Esophagus muscularis mucosa (tissue), 4 donors: ENCODE measurements at regions not wholly inside any gene's neighbourhood (a gene's known extent, or its start where the extent isn't known, plus 50 kb on each side); places are given as distances from the start of the nearest gene placed in this dataset.

Experiments
- DNase-seq: peaks from one replicate; pipeline ENCODE4 v3.0.0-alpha.2; 2017; ENCODE audit errors: extremely low spot score
- H3K27ac ChIP-seq, 4 donors: fragments of 200-600 bp; sonication (generic); replicated peaks in 1 of 4; 1 replicate in 3 of 4; 2 replicates in 1 of 4; pipeline ENCODE4 v1.5.1; 2016 to 2019; ENCODE audit warnings: mild to moderate bottlenecking in 1 of 4
- H3K27me3 ChIP-seq, 4 donors: fragments of 200-600 bp; sonication (generic); one replicate each; pipeline versions ENCODE4 v1.5.1 to v1.6.0; 2016 to 2019
- H3K36me3 ChIP-seq, 4 donors: fragments of 200-600 bp; sonication (generic); one replicate each; pipeline ENCODE4 v1.5.1; 2016 to 2019
- H3K4me1 ChIP-seq, 4 donors: fragments of 200-600 bp; sonication (generic); one replicate each; pipeline ENCODE4 v1.5.1; 2016 to 2019
- H3K4me3 ChIP-seq, 4 donors: fragments of 200-600 bp; sonication (generic); 1 replicate in 2 of 4; 2 replicates in 2 of 4; pipeline ENCODE4 v1.5.1; 2016 to 2019; ENCODE audit warnings: mild to moderate bottlenecking in 4 of 4, moderate library complexity in 1 of 4
- H3K9me3 ChIP-seq, 4 donors: fragments of 200-600 bp; sonication (generic); 1 replicate in 3 of 4; 2 replicates in 1 of 4; pipeline ENCODE4 v1.5.1; 2016 to 2019
- CTCF ChIP-seq, 3 experiments: fragments of 200-600 bp in 2 of 3; fragments of 450-650 bp in 1 of 3; sonication (generic) in 2 of 3; IDR thresholded peaks; one replicate each; pipeline ENCODE4 v1.5.1; 2017 to 2019; ENCODE audit warnings: antibody characterized with exemption in 3 of 3, mild to moderate bottlenecking in 2 of 3, moderate library complexity in 1 of 3
- EP300 ChIP-seq: sonication (generic); formaldehyde crosslinking; IDR thresholded peaks from one replicate; pipeline ENCODE4 v1.6.1; 2017; ENCODE audit warnings: antibody characterized with exemption
- POLR2A ChIP-seq: fragments of 450-650 bp; IDR thresholded peaks from one replicate; pipeline ENCODE4 v1.6.1; 2017; ENCODE audit warnings: antibody characterized with exemption, moderate library complexity, mild to moderate bottlenecking, low read depth
- POLR2AphosphoS5 ChIP-seq, 2 donors: sonication (generic); formaldehyde crosslinking; IDR thresholded peaks; one replicate each; pipeline ENCODE4 v1.6.1; 2017; ENCODE audit warnings: antibody characterized with exemption in 2 of 2
- WGBS: methylation state at CpG from one replicate; pipeline ENCODE4 v1.1.5; 2018; 5-methylcytosine and 5-hydroxymethylcytosine counted together
- intact Hi-C: fragments of 100-400 bp; cut with DNase I; formaldehyde crosslinking; loops from one replicate; pipeline ENCODE4 v1.15.1; 2023

GRCh38 chr9:113646946-113647914 is 183.7 kb downstream of the RGS3 start:
- TF ChIP-seq CTCF (IDR thresholded peaks at IDR 0.05) (no peak), POLR2A (no peak), POLR2AphosphoS5 (IDR thresholded peaks at IDR 0.05) (no peak), EP300 (no peak)
- H3K27ac ChIP-seq, result no peak overlapping the region
- H3K4me1 ChIP-seq, result peaks cover 9 to 17% (median 11%) of the 10 kb centered on the region in 4 donors
- H3K9me3 ChIP-seq, result no peaks in the 10 kb centered on the region
- no peak for DNase-seq
- H3K4me3 ChIP-seq, result no peak overlapping the region
- intact Hi-C loops, result no loop called here
- H3K36me3 ChIP-seq, result no peaks in the 10 kb centered on the region
- WGBS, result 97% methylated on average over 10 of the region's 10 CpGs
- no peaks in the 10 kb centered on the region for H3K27me3 ChIP-seq

- TF ChIP-seq POLR2AphosphoS5 (IDR thresholded peaks at IDR 0.05), result no peak
- TF ChIP-seq EP300, result no peak
- TF ChIP-seq POLR2A, result no peak
- no peak for TF ChIP-seq CTCF (IDR thresholded peaks at IDR 0.05)
- no peaks in the 10 kb centered on the region for H3K27me3 ChIP-seq
- no peaks in the 10 kb centered on the region for H3K36me3 ChIP-seq
- intact Hi-C loops, result no loop called here
- H3K27ac ChIP-seq, result no peak overlapping the region
- no peak overlapping the region for H3K4me3 ChIP-seq
- no peaks in the 10 kb centered on the region for H3K9me3 ChIP-seq
- DNase-seq, result no peak
- WGBS, result 50% methylated on average over 1 of the region's 2 CpGs
- peaks cover 9 to 23% (median 11%) of the 10 kb centered on the region in 4 donors for H3K4me1 ChIP-seq
Observed at GRCh38 chr9:113648048-113648447, 184.5 kb downstream of the RGS3 start.

GRCh38 chr9:113648586-113648985 is 185.1 kb downstream of the RGS3 start:
- intact Hi-C loops, result no loop called here
- 90% methylated on average over 7 of the region's 7 CpGs for WGBS
- peak overlapping the region in 1 of 4 donors; percentile 44 for H3K27ac ChIP-seq

GRCh38 chr9:113649054-113649453 is 185.5 kb downstream of the RGS3 start:
- H3K27ac ChIP-seq, result peak overlapping the region in 1 of 4 donors; percentile 44
- no peaks in the 10 kb centered on the region for H3K36me3 ChIP-seq
- intact Hi-C loops, result no loop called here
- TF ChIP-seq CTCF (IDR thresholded peaks at IDR 0.05) (no peak), POLR2AphosphoS5 (IDR thresholded peaks at IDR 0.05) (peak in 1 of 2 donors; percentile 18), EP300 (no peak)
- H3K4me1 ChIP-seq, result peaks cover 10 to 28% (median 14%) of the 10 kb centered on the region in 4 donors
- no peak overlapping the region for H3K4me3 ChIP-seq
- 61% methylated on average over 6 of the region's 11 CpGs for WGBS
- no peak for DNase-seq
- no peaks in the 10 kb centered on the region for H3K27me3 ChIP-seq
- no peaks in the 10 kb centered on the region for H3K9me3 ChIP-seq

More at GRCh38 chr9:113648586-113648985, 185.1 kb downstream of the RGS3 start:
- Histone ChIP-seq H3K27me3 (no peaks in the 10 kb centered on the region), H3K4me3 (no peak overlapping the region), H3K4me1 (peaks cover 9 to 23% (median 11%) of the 10 kb centered on the region in 4 donors), H3K9me3 (no peaks in the 10 kb centered on the region), H3K36me3 (no peaks in the 10 kb centered on the region)
- no peak for DNase-seq
- TF ChIP-seq POLR2AphosphoS5 (IDR thresholded peaks at IDR 0.05), result no peak
- TF ChIP-seq POLR2A, result no peak
- TF ChIP-seq CTCF (IDR thresholded peaks at IDR 0.05), result no peak
- no peak for TF ChIP-seq EP300
